ENCODE measurements at regions not wholly inside any gene's neighbourhood (a gene's known extent, or its start where the extent isn't known, plus 50 kb on each side); places are given as distances from the start of the nearest gene placed in this dataset.

DNA sequence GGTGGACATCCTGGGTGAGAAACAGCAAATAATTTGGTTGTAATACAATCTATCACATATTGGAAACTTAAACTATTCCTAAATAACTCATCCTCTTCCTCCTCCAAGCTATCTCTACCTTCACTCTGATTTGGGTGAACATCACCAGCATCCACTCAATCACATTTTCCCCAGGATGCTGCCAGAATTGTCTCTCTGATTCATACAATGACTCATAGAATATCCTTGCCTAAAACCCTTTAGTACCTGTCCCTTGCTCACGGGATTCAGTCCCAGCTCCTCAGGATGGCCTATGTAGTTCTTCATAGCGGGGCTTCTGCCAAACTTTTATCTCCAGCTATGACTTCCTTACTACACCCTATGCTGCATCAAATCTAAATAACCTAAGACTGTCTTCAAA is 146.8 kb downstream of the EMP1 start:
- TF ChIP-seq, protein P1, sequence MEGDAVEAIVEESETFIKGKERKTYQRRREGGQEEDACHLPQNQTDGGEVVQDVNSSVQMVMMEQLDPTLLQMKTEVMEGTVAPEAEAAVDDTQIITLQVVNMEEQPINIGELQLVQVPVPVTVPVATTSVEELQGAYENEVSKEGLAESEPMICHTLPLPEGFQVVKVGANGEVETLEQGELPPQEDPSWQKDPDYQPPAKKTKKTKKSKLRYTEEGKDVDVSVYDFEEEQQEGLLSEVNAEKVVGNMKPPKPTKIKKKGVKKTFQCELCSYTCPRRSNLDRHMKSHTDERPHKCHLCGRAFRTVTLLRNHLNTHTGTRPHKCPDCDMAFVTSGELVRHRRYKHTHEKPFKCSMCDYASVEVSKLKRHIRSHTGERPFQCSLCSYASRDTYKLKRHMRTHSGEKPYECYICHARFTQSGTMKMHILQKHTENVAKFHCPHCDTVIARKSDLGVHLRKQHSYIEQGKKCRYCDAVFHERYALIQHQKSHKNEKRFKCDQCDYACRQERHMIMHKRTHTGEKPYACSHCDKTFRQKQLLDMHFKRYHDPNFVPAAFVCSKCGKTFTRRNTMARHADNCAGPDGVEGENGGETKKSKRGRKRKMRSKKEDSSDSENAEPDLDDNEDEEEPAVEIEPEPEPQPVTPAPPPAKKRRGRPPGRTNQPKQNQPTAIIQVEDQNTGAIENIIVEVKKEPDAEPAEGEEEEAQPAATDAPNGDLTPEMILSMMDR (IDR thresholded peaks at IDR 0.05; ENCODE audit: insufficient read depth, low read length) = no peak
- no peak for TF ChIP-seq POLR2AphosphoS5 (IDR thresholded peaks at IDR 0.05; ENCODE audit: low read depth)
- TF ChIP-seq, protein P2, sequence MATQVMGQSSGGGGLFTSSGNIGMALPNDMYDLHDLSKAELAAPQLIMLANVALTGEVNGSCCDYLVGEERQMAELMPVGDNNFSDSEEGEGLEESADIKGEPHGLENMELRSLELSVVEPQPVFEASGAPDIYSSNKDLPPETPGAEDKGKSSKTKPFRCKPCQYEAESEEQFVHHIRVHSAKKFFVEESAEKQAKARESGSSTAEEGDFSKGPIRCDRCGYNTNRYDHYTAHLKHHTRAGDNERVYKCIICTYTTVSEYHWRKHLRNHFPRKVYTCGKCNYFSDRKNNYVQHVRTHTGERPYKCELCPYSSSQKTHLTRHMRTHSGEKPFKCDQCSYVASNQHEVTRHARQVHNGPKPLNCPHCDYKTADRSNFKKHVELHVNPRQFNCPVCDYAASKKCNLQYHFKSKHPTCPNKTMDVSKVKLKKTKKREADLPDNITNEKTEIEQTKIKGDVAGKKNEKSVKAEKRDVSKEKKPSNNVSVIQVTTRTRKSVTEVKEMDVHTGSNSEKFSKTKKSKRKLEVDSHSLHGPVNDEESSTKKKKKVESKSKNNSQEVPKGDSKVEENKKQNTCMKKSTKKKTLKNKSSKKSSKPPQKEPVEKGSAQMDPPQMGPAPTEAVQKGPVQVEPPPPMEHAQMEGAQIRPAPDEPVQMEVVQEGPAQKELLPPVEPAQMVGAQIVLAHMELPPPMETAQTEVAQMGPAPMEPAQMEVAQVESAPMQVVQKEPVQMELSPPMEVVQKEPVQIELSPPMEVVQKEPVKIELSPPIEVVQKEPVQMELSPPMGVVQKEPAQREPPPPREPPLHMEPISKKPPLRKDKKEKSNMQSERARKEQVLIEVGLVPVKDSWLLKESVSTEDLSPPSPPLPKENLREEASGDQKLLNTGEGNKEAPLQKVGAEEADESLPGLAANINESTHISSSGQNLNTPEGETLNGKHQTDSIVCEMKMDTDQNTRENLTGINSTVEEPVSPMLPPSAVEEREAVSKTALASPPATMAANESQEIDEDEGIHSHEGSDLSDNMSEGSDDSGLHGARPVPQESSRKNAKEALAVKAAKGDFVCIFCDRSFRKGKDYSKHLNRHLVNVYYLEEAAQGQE (IDR thresholded peaks at IDR 0.05; ENCODE audit: insufficient replicate concordance, low read depth) = no peak
- TF ChIP-seq SPI1 (IDR thresholded peaks at IDR 0.05; ENCODE audit: borderline replicate concordance, low read depth) = no peak
- no peak for TF ChIP-seq GABPA (IDR thresholded peaks at IDR 0.05; ENCODE audit: low read depth)
